HG03442 (cell line): ENCODE measurements at regions not wholly inside any gene's neighbourhood (a gene's known extent, or its start where the extent isn't known, plus 50 kb on each side); places are given as distances from the start of the nearest gene placed in this dataset.

Experiments used
- ATAC-seq: cut with Tn5 transposase; IDR thresholded peaks from one replicate; pipeline ENCODE4 v1.9.1; 2021; ENCODE audit warnings: mild to moderate bottlenecking, moderate library complexity; ENCODE audit not compliant: unreplicated experiment

DNA sequence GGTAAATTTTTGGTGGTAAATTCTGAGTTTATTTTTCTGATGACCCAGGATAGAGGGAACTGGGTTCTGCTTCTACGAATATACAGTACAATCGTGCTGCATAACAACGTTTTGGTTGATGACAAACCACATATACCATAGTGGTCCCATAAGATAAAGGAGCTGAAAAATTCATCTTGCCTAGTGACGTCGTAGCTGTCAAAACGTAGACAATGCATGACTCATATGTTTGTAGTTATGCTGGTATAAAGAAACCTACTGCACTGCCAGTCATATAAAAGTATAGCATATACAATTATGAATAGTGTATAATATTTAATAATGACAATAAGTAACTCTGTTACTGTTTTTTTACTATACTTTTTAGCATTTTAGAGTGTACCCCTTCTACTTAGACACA, 244.0 kb downstream of the GAS1 start:
- no peak for ATAC-seq

DNA sequence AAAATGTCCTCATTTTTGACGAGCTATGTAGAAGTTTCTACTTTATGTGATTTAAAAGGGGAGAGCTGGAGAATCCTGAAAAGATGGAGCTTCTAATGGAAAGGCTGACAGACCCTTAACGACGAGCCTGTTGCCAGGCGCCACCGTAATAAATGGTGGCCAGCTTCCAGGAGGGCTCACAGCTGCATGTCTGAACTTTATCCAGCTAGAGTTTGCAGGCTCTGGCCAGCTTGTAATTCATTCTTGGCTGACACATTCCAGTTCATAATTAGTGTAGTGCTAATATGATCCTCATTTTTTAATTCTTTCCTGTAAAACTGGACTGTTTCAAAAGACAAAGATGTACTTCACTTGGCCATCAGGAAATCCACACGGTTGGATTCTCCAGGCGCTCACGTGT, 246.7 kb downstream of the GAS1 start:
- ATAC-seq: no peak

DNA sequence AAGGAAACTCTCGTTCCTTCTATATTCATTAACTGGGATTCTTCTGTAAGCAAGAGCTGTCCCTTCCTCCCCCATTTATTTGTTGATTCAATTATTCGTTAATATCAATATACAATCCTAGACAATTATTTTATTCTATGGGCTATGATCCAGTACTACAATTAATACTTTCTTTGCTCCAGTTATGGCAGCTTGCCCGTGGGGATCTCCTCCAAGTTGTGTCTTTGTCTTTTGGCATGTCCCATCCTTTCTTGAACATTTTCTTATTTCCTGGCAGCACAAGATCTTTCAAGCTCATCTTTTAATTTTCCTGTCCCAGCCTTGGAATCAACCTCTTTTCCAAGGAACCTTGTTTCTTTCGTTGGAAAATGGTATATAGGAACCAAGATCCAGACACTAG, 249.3 kb downstream of the GAS1 start:
- ATAC-seq: no peak

DNA sequence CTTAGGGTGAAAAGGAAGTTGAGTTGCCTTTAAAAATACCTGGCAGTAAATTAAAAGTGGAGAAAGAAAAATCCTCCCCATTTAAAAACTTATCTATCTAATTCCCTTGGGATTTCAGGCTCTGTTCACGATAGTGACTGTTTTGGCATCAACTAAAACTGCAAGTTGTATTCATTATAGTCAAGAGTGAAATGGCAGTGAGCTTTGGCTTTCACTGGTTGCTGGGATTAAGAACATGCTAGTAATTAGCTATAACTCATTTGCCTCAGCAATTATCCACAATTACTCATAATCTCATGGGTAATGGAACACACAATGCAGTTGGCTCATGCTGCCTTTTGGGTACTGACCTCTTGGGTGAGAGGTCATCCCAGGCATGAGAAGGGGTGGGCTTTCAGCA, 250.1 kb downstream of the GAS1 start:
- no peak for ATAC-seq

DNA sequence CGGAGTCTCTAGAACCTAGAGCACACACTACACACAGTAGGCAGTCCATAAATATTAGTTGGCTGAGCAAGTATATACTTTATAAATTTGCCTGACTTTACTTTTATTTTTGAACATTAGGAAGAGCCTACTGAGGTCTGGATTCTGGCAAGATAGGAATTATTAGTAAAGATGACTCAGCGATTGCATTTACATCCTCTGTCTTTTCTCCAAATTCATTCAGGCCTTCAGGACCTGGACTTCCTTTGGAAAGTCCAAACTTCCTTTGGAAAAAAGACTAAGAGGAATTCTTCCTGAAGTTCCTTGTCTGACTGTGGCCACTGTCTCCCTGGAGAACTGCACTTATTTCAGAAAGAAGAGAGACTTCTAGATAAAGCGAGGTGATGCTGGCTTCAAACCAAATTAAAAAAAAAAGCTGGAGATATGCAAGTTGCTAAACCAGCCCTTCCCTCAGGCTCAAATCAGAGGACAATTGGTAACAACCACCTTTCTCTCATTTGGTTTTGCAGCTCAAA, 251.3 kb downstream of the GAS1 start:
- no peak for ATAC-seq

DNA sequence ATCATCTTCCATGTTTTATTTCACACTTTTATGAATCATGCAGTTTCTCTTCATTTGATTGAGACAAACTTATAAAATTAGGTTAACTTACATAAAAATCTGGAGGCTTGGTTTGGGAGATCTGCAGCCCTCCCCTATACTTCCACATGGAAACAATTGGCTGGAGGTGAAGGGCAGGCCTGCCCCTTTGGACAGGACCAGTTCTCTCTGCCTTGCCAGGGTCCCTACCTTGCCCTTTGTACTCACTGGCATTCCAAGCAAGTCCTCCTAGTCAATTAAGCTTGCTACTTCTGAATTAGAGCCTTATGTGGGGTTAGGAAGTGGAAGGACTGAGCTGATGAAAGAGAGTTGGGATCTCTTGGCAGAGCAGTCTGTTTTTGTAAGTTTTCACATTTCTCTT, 257.3 kb downstream of the GAS1 start:
- ATAC-seq: no peak

DNA sequence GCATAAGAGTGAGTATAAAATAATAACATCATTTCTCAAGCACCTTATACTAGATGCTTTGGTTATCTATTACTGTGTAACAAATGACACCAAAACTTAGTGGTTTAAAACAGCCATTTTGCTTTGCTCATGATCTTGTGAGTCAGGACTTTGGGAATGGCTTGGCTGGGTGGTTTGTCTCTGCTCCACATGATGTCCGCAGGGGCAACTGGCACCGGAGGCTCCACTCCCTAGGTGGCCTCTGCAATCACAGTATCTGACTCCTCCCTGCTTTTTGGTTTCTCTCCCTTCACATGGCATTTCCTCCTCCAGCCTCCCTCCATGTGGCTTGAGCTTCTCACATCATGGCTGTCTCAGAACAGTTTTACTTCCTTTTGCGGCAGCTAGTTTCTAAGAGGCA, 259.5 kb downstream of the GAS1 start:
- ATAC-seq: no peak

DNA sequence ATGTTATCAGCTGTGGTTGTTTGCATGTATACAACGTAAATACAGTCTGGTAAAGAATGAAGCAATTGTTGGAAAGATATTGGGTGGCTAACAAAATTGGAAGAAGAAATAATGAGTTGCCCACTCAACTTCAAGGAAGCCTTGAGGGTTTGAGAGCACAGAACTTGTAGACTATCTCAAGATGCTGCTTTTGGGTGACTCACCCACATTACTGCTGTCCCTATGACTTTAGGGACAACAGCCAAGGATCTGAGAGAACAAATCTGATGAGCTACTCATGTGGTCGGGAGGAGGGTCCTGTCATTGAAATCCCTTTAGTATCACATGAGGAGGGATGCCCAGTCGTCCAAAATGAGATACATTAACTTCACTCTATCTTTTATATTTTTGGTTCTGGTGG, 261.8 kb downstream of the GAS1 start:
- ATAC-seq: no peak

DNA sequence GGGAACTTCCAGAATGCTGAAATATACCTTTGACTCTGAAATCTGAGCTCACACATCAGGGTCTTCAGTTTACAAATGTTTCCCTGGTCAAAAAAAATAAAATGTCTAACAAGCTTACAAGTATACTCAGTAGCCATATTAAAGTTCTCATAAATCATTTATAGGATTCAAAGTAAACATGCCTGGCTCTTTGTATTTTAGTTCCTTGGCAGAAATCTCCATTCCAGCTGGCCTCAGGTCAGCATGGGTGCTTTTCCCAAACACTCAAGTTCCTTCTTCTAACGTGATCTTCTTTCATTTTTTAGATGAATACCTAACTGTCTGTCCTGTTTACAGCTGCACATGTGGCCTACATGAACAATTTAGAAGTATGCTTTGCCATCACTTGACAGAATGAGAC, 263.2 kb downstream of the GAS1 start:
- ATAC-seq: no peak

DNA sequence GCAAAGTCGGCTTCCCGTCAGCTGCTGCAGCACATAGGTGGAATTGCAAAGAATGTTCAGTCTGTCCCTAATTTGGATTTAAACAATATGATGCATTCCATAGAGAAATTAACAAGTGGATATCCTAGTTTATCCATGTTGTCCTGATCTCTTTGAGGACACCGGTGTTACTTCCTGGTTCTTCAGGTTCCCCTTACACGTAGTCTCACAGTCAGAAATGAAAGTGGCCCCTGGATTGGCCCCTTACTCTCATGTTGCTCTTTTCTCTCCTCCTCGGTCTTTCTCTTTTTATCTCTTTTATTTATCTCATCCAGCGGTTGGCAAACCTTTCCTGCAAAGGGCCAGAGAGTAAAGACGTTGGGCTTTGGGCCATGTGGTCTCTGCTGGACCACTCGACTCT, 265.1 kb downstream of the GAS1 start:
- no peak for ATAC-seq

DNA sequence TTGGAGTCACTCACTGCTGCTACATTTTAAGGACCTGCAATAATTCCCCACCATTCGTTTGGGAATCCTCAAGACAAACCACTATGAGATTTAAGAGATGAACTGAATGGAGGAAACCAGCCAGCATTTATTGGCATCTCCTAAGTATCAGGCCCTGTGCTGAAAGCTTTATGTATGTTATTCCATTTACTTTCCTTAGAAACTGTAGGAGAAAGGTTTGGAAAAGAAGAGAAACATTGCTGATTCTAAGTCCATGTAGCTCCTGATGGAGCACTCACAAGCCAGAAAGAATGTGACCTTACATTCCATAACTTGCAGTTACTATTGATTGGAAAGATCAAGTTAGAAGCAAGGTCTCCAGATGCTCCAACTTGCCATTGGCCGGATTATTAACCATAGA, 267.4 kb downstream of the GAS1 start:
- ATAC-seq: no peak

DNA sequence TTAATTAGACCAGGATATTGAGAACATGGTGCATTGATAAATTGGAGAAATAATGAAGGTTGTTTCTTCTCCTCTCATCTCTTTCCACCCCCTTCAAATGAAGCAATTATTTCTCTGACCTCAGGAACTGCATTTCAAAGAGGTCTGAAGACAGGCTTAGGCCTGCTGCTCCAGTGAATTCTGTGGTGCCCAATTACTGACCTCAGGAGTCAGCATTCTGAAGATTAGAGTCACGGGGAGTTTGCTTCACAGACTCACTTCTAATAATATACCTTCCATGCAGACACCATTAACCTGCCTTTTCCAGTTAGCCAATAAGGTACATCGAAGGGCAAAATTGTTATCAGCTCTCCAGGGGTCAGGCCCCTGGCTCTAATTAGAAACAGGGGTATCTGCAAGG, 270.9 kb downstream of the GAS1 start:
- no peak for ATAC-seq

DNA sequence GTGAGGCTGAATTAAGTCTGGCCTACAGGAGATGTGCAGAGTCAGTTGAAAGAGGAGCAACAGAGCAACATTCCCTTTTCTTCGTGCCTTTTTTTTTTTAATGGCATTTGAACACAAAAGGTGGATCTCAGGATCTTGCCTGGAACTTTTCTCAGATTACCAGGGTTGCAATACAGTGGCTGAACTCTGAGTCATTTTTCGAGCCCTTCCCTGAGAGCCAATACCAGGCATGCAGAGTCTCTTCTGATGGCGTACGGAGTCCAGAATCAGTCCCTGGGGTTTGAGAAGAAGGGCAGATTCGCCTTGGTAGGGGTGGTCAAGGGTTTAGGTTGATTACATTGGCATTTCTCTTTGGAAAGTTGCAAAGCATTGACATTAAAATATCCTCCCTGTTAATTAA, 271.5 kb downstream of the GAS1 start:
- no peak for ATAC-seq

DNA sequence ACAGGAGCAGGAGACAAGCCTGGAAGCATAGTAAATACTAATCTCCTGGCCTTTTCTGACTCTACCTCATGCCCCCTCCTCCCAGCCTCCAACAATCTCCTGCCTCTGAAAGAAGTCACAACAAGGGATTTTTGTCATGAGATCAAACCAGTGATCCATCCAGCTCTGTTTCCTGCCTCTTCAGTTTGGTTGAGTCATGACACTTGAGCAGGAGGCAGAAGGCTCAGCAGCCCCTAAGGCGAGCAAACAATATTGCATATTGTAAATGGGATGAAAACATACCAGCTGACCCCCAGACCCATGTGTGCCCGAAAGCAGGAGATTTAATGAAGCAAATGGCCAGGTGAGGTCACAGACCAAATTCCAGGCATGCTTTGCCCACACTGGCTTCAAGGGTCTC, 272.8 kb downstream of the GAS1 start:
- no peak for ATAC-seq

DNA sequence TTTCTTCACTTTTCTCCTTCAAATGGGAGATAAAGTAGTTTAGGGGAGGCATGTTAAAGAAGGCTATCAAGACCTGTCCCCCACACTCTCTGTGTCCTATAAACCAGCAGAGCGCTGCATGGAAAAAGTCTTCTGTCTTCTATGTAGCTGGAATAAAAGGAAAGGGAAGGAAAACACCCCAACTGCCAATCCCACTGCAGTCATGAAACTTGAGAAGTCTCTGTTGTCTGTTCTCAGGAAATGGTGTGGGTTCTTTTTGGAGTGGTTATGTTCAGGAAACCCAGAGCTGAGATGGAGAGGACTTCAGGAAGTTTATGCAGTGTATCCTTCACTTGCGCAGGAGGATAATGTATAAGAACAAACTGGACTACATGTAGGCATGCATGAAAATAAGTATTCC, 274.3 kb downstream of the GAS1 start:
- ATAC-seq: no peak

DNA sequence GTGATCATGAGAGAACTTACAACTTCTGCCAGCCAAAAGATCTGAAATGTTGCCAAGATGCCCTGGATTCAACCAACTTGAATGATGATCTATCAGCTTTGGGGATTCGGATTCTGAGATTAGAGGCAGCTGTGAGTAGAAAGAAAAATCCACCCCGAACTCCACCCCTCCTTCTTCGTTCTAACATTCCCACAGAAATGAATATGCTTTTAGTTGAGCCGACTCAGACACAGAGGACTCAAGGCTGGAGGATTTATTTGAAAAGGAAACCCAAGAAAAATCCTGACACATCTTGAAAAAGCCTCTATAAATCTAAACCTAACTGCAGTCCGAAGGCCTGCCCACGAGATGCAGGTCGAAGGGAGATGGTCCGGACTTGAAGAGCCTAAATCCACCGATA, 275.0 kb downstream of the GAS1 start:
- no peak for ATAC-seq

DNA sequence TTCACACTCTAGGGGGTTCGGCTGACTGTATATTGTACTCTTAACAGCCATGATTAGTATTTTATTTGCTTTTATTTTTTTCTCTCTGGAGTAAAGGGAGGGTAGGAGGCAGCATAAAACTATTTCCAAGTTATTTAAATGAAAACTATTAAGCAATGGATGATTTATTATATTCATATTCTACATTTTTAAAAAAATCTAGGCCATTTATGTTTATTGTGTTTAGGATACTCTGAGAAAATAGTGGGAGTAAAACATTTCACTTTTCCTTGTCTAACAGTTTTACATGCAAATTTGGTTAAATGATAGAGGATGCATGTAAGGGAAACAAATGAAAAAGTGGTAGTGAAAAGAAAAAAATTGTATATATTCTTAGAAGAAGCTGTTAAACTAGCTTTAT, 276.3 kb downstream of the GAS1 start:
- ATAC-seq: no peak

DNA sequence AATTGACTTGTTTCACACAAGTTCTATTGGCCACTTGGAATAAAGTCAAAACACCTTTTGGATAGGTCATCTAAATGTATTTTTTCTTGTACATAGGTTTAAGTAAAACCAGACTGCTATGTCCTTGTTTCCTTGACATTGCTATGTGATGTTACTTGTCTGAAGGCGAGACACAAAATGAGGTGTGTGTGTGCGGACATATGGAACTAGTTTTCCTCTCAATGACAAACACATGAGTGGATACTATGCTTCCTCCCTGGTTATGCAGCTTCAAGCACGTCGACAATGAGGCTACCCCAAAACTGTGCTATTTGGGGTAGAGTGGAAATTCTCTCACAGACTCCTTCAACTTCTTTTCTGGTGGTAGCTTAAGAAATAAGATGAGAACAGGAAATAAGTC, 276.8 kb downstream of the GAS1 start:
- ATAC-seq: no peak

DNA sequence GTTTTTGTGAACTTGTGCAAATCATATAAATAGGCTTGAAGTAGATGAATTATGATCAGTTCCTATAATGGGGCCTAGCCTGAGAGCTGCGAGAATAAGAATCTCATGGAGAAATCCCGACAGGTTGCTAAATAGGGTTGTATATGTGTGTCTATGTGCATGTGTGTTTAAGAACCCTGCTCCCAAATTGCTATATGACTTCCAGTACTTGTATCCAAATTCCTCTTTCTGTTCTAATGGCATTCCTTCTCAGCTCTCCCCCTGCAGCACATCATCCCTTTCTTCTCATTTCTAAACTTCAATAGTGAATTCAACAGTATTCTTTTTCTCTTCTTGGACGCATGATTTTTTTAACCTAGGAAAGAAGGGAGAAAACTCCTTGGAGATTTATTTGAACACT, 277.2 kb downstream of the GAS1 start:
- no peak for ATAC-seq

DNA sequence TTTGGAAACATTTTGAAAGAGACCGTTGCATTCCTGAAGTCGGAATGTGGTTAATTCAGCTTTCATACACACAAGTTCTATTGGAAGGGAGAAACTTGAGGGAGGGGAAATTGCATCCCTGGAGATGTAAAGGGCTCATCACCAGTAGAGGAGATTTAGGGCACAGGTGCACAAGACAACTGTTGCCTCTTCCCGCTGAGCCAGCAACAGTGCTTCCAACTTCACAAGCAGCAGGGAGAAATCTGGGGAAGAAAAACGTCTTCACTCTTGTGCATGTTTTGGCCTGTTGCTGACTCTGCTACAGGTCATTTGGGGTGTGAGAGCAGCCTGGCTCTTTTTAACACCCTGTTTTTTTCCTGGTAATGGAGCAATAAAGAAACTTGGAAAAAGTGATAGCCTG, 277.9 kb downstream of the GAS1 start:
- ATAC-seq: no peak

DNA sequence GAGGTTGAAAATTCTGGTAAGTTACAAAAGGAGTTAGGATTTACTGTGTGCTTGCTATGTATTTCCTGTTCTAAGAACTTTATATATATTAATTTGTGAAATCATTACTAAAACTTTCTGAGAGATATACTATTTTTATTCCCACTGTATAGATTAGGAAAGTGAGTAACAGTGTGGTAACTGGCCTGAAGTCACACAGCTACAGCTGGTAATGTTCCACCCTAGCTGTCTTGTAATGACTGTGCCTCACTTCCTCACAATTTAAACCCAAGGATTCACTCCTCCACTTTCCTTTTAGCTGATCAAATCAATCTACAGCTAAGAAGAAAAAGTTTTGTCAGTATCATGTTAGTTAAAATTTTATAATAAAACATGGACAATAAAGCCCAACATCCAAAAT, 278.8 kb downstream of the GAS1 start:
- no peak for ATAC-seq

DNA sequence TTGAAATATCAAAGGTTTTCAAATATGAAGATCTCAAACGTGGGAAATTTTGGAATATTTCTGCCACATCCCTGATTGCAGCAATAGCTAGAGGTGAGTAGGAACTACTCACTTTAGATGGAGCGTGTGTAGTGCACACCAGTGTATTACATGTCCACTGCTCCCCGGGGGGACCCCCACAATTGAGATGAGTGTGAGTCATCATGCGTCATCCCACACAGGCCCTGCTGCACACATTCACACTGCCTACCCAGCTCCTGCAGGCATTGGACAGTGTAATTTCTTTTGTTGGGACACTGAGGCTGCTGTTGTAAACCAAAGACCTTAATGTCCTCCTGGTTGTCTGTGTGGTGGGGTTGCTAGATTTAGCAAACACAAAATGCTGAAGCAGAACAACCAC, 280.0 kb downstream of the GAS1 start:
- no peak for ATAC-seq

DNA sequence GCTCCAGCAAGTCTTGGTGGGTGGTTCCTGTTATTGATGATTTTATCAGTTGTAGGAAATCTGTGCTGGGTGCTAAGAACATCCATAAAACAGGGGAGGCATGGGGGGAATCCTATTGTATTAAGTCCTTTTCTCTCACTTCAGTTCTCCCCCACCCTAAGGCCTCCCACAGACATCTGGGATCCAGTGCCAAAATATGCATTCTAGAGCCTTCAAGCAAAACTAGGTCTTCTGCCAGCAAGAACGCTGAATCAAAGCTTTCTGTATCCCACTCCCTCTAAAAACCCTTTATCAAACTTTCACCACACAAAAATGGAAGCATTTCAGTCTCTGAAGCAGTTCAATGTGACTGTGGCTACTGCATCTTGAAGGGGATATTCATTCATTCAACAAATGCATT, 281.9 kb downstream of the GAS1 start:
- ATAC-seq: no peak

DNA sequence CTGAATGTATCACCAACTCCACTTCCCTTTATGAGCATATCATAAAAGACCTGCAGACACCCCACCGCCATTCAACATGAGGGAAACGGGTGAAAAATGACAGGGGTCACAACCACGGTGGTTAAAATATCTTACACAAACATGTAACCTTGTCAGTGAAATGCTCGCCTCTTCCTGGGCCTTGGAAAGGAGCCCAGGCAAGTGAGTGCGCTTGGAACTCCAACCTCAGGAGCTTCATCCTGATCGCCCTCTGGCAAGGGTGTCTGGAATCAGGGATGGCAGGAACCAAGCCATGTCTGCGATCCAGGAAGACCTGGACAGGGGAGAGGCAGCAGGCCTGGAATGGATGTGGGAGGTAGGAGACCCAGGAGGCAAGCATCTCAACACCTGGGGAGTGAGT, 282.7 kb downstream of the GAS1 start:
- no peak for ATAC-seq
